HG02870 (cell line): ENCODE measurements at regions not wholly inside any gene's neighbourhood (a gene's known extent, or its start where the extent isn't known, plus 50 kb on each side); places are given as distances from the start of the nearest gene placed in this dataset.
A peak's percentile ranks its signal among the peaks of the same experiment; 100 is the strongest.
"Not testable (repeated sequence)": the region's sequence is repeated elsewhere in the genome, so short reads cannot be mapped to it uniquely, and the experiment has no call there.

Experiments
- ATAC-seq: cut with Tn5 transposase; IDR thresholded peaks from one replicate; pipeline ENCODE4 v1.9.1; 2021; ENCODE audit warnings: mild to moderate bottlenecking, moderate library complexity; ENCODE audit not compliant: unreplicated experiment

DNA sequence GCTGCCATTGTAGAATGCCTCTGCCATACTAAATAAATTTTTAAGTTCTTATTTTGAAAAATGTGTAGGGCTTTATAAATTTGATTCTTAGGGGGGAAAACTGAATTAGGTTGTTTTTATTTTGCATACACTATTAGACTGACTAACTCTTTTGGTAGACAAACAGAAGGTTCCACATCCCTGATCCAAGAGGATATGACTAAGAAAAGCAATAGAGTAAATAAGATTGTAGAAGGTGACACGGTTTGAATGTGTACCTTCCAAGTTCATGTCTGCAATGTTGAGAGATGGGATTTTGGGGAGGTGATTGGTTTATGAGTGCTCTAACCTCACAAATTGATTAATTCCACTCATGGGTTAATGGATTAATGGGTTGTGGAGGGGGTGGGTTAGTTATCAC lies 127.9 kb downstream of the GLUL start:
- ATAC-seq: no peak

- no peak for ATAC-seq
Observed at GRCh38 chr1:182262425-182262824, 129.2 kb downstream of the GLUL start.

GRCh38 chr1:182261655-182262054 lies 129.9 kb downstream of the GLUL start:
- no peak for ATAC-seq

DNA sequence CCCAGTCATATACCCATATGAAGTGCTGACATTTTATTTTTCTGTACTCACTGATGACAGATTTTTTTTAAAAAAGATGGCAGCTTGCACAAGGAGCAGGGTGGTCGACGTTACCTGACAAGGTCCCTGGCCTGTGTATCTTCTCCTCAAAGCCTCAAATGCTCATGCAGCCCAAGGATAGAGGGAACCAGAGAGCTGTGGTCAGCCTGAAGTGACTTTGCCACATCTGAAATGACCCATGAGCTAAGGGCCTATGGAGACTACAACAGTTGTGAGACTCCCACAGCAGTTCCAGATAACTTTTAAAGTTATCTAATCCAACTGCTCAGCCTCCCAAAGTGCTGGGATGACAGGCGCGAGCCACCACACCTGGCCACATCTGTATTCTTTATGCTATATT lies 131.1 kb downstream of the GLUL start:
- ATAC-seq: no peak

DNA sequence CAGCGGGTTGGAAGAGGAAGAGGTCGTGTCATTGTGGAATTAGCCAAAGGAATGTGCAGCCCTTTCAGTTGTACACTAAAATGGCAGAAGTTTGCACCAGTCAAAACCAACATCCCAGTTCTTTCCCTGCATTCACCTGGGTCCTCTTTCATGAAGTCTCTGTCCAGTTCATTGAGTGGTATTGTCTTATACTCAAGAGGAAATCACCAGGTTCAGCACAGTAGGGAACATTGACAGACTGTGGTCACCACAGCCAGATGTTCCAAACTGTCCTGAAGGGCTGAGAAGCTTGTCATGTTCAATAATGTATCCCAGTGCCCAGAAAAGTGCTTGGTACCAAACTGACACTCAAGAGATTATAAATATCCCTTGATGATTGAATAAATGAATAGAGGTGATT lies 131.6 kb downstream of the GLUL start:
- ATAC-seq: no peak

DNA sequence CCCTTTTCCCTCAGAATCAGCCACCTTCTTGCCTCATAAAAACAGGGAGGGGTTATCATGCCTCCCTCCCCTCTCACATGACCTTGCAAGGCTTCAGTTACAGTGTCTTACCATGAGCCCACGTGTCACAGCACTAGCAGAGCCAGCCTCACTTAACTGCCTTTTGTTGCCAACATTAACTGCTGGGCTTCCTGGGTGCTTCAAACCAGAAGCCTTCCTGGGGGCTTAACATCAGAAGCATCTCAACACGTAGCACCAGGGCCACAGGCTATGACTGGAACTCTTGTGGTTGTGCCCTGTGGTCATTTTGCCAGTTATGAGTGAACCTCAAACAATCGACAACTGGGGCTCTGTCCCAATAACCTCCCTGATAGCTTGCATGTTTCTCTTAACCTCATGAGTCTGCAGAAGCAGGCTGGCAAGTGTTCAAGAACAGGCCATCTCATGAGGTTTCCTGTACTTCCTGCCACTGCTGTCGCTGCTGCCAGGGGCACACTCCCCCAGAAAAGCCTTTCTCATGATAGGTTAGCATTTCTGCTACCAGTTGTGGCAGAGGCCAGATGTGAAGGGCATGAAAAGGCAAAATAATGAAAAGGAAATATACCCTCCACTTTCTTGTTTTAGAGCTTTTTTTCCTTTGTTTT lies 132.2 kb downstream of the GLUL start:
- ATAC-seq: no peak

- ATAC-seq: no peak
Observed at GRCh38 chr1:182257369-182258063, 134.1 kb downstream of the GLUL start.

- ATAC-seq: no peak
Observed at GRCh38 chr1:182256931-182257330, 134.7 kb downstream of the GLUL start.

- ATAC-seq: no peak
Observed at GRCh38 chr1:182255494-182255893, 136.1 kb downstream of the GLUL start.

- no peak for ATAC-seq
Observed at GRCh38 chr1:182253319-182253860, 138.2 kb downstream of the GLUL start.

- no peak for ATAC-seq
Observed at GRCh38 chr1:182251561-182251960, 140.0 kb downstream of the GLUL start.

DNA sequence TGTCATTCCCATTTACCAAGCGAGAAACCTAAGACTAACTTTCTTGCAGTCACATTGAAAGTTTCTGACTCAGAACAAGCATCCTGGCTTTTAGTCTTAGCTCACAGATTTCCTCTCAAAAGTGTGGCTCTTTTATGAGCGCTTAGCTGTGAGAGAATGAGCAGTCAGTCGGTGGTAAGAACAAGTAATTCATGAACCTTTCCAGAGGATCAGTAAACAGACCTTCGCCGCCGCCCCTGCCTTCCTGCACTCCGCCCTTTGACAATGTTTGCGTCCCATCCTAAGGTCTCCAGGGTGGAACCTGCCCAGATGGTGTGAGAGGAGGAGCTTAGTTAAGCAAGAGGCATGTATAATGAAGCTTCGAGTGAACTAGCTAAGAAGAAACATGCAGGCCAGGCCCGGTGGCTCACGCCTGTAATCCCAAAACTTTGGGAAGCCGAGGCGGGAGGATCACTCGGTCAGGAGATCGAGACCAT lies 142.4 kb downstream of the GLUL start:
- ATAC-seq: peak; percentile 97

DNA sequence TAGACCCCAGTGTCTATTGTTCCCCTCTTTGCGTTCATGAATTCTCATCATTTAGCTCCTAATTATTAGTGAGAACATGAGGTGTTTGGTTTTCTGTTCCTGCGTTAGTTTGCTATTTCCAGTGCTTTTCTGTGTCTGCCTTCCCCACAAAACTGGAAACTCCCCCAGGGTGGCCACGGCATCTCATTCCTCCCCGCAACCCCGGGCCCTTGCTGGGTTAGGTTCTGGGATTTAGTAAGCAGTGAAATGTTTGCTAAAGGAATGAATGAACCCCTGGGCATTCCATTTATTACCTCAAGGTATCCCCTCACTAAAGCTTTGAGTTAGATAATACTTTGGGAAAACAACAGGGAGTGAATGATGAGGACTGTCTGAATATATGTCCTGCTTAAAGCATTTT lies 142.9 kb downstream of the GLUL start:
- ATAC-seq: peak; percentile 41

- not testable (repeated sequence) for ATAC-seq
Observed at GRCh38 chr1:182247813-182248212, 143.8 kb downstream of the GLUL start.

GRCh38 chr1:182246783-182247182 lies 144.8 kb downstream of the GLUL start:
- ATAC-seq: no peak

GRCh38 chr1:182245040-182245439 lies 146.6 kb downstream of the GLUL start:
- no peak for ATAC-seq

DNA sequence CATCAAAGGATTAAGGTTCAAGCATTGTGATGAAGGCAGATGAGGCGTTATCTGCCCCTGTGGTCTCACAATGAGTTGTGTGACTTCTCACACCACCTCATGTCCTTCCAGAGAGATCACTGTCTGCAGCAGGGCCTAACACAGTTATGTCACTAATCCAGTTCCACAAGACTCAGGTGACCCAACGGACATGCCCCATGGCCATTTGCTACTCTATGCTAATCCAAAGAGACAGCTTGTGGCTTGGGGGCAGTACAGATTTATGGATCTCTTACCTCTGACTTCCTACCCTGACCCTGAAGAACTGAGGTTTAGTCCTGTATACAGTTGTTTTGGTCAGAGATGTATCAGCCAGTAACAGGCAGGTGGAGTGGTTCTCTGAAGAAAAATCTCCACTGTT lies 147.1 kb downstream of the GLUL start:
- no peak for ATAC-seq

GRCh38 chr1:182242641-182243040 lies 148.9 kb downstream of the GLUL start:
- no peak for ATAC-seq

GRCh38 chr1:182240085-182240484 lies 151.5 kb downstream of the GLUL start:
- ATAC-seq: no peak

DNA sequence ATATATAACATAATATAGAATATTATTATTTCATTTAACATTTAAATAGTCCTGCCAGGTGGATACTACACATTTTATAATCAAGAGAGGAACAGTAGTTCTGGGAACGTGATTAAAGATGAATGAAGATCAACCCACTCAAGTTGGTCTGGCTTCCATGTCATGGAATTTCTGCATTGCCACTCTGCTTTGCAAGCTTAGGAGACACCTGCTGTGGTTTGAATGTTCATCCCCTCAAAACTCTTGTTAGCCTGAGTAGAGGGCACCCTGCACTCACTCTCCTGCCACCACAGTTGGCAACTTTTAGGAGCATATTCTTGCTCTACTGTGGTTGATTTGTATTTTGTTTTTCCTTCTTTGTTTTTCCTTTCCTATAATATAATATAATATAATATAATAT lies 153.2 kb downstream of the GLUL start:
- ATAC-seq: no peak

GRCh38 chr1:182237329-182237728 lies 154.3 kb downstream of the GLUL start:
- no peak for ATAC-seq

- ATAC-seq: no peak
Observed at GRCh38 chr1:182236651-182237077, 154.9 kb downstream of the GLUL start.
